SK-N-SH (cell line): ENCODE measurements at regions not wholly inside any gene's neighbourhood (a gene's known extent, or its start where the extent isn't known, plus 50 kb on each side); places are given as distances from the start of the nearest gene placed in this dataset.

Source experiments
- CTCF ChIA-PET: fragments of 300-600, 350-600 bp; formaldehyde crosslinking; extraction: SDS; loops from one replicate; lab custom pipeline; 2021; lab: Yijun Ruan, JAX
- POLR2A ChIA-PET: fragments of 350-600 bp; sonication (Branson Sonifier 250); formaldehyde crosslinking; extraction: SDS; loops from one replicate; lab custom pipeline; 2020; ENCODE audit warnings: antibody characterized with exemption, inconsistent platforms; lab: Yijun Ruan, JAX
- DNase-seq: peaks from one replicate; pipeline ENCODE4 v3.0.0; 2012
- H2AFZ ChIP-seq: fragments of 200-600 bp; sonication (generic); 2 replicates; pipeline ENCODE4 v1.8.1; 2016; ENCODE audit warnings: antibody characterized with exemption, mild to moderate bottlenecking, low read depth
- H3F3A ChIP-seq: fragments of 200-600 bp; sonication (generic); replicated peaks from 2 replicates; pipeline ENCODE3; 2016; ENCODE audit warnings: antibody characterized with exemption, mild to moderate bottlenecking; ENCODE audit not compliant: insufficient read depth
- H3K27ac ChIP-seq, 2 experiments: fragments of 200-500 bp in 1 of 2; fragments of 200-600 bp in 1 of 2; sonication (Bioruptor generic) in 1 of 2; sonication (generic), shearing (Covaris generic) in 1 of 2; 2 replicates each; pipeline versions ENCODE4 v1.5.1 to v1.6.1; 2014 to 2016; ENCODE audit warnings: low read depth in 2 of 2, inconsistent platforms in 1 of 2, low read length in 1 of 2, mild to moderate bottlenecking in 1 of 2, mixed read lengths in 1 of 2
- H3K27me3 ChIP-seq: fragments of 200-600 bp; sonication (generic), shearing (Covaris generic); 2 replicates; pipeline ENCODE4 v1.6.1; 2016; ENCODE audit warnings: mixed run types; ENCODE audit not compliant: insufficient read depth
- H3K36me3 ChIP-seq, 2 experiments: fragments of 200-500 bp in 1 of 2; fragments of 200-600 bp in 1 of 2; sonication (Bioruptor generic) in 1 of 2; sonication (generic) in 1 of 2; replicated peaks in 1 of 2; 2 replicates each; pipeline versions ENCODE3 to v1.5.1; 2014 to 2016; ENCODE audit warnings: low read length in 1 of 2, mild to moderate bottlenecking in 1 of 2; ENCODE audit not compliant: insufficient read depth in 2 of 2, control insufficient read depth in 1 of 2
- H3K4me1 ChIP-seq, 2 experiments: fragments of 200-500 bp in 1 of 2; fragments of 200-600 bp in 1 of 2; sonication (Bioruptor generic) in 1 of 2; sonication (generic), shearing (Covaris generic) in 1 of 2; 2 replicates each; pipeline versions ENCODE4 v1.5.1 to v1.6.1; 2014 to 2016; ENCODE audit warnings: low read depth in 1 of 2, low read length in 1 of 2, mixed run types in 1 of 2; ENCODE audit not compliant: insufficient read depth in 2 of 2, control insufficient read depth in 1 of 2
- H3K4me2 ChIP-seq: fragments of 200-600 bp; sonication (generic), shearing (Covaris generic); 2 replicates; pipeline ENCODE4 v1.6.1; 2017; ENCODE audit warnings: mixed run types
- H3K4me3 ChIP-seq, 2 experiments: fragments of 200-500 bp in 1 of 2; fragments of 200-600 bp in 1 of 2; sonication (Bioruptor generic) in 1 of 2; sonication (generic), shearing (Covaris generic) in 1 of 2; 2 replicates each; pipeline versions ENCODE4 v1.5.1 to v1.8.1; 2014 to 2016; ENCODE audit warnings: low read depth in 2 of 2, inconsistent platforms in 1 of 2, low read length in 1 of 2, mild to moderate bottlenecking in 1 of 2, mixed read lengths in 1 of 2, moderate library complexity in 1 of 2
- H3K79me2 ChIP-seq: fragments of 200-600 bp; sonication (generic); 2 replicates; pipeline ENCODE4 v1.8.1; 2017; ENCODE audit warnings: mild to moderate bottlenecking; ENCODE audit not compliant: insufficient read depth
- H3K9ac ChIP-seq: fragments of 200-600 bp; sonication (generic); 2 replicates; pipeline ENCODE4 v1.6.1; 2017; ENCODE audit warnings: mixed run types
- H3K9me2 ChIP-seq: fragments of 200-600 bp; sonication (generic); 2 replicates; pipeline ENCODE4 v1.6.1; 2017; ENCODE audit warnings: mixed run types
- H3K9me3 ChIP-seq: fragments of 200-600 bp; sonication (generic); 2 replicates; pipeline ENCODE4 v1.6.1; 2017; ENCODE audit warnings: mixed run types, mild to moderate bottlenecking, moderate library complexity
- H4K20me1 ChIP-seq: fragments of 200-600 bp; sonication (generic); 2 replicates; pipeline ENCODE4 v1.6.1; 2017; ENCODE audit warnings: mild to moderate bottlenecking, mixed run types; ENCODE audit not compliant: insufficient read depth
- EP300 ChIP-seq, 2 experiments: IDR thresholded peaks; 2 replicates each; pipeline versions ENCODE4 v1.4.0 to v1.6.1; 2012; ENCODE audit warnings: borderline replicate concordance in 1 of 2, low read depth in 1 of 2, low read length in 1 of 2
- EZH2phosphoT487 ChIP-seq: fragments of 200-600 bp; sonication (generic); IDR thresholded peaks from 2 replicates; pipeline ENCODE4 v1.6.1; 2017; ENCODE audit warnings: low read depth, mixed run types, mild to moderate bottlenecking, antibody characterized with exemption, moderate library complexity, borderline replicate concordance
- FOSL2 ChIP-seq: IDR thresholded peaks from 2 replicates; pipeline ENCODE4 v1.4.0; 2012; ENCODE audit warnings: low read depth, mild to moderate bottlenecking, moderate library complexity, borderline replicate concordance
- FOXJ3 ChIP-seq: sonication (generic); formaldehyde crosslinking; IDR thresholded peaks from 2 replicates; pipeline ENCODE4 v1.5.1; 2020; ENCODE audit warnings: mild to moderate bottlenecking, missing genetic modification reagents
- GABPA ChIP-seq: IDR thresholded peaks from 2 replicates; pipeline ENCODE4 v1.4.0; 2012; ENCODE audit warnings: low read depth, mild to moderate bottlenecking
- GATA2 ChIP-seq: sonication (generic); formaldehyde crosslinking; IDR thresholded peaks from 2 replicates; pipeline ENCODE4 v1.5.0; 2020; ENCODE audit warnings: mild to moderate bottlenecking, missing genetic modification reagents
- NFIC ChIP-seq: IDR thresholded peaks from 2 replicates; pipeline ENCODE4 v1.4.0; 2012; ENCODE audit warnings: borderline replicate concordance
- RCOR1 ChIP-seq: fragments of 150-350 bp; IDR thresholded peaks from 2 replicates; pipeline ENCODE4 v1.6.1; 2017; ENCODE audit warnings: antibody characterized with exemption, low read length
- RFX5 ChIP-seq: IDR thresholded peaks from 2 replicates; pipeline ENCODE4 v1.6.1; 2012; ENCODE audit warnings: mild to moderate bottlenecking, improper control_type of control experiment, low read length
- RXRA ChIP-seq: IDR thresholded peaks from 2 replicates; pipeline ENCODE4 v1.4.0; 2012; ENCODE audit warnings: low read depth, mild to moderate bottlenecking, borderline replicate concordance
- SIN3A ChIP-seq: IDR thresholded peaks from 2 replicates; pipeline ENCODE4 v1.6.1; 2012; ENCODE audit warnings: low read depth, mild to moderate bottlenecking, low read length, moderate library complexity, borderline replicate concordance
- SMC3 ChIP-seq: IDR thresholded peaks from 2 replicates; pipeline ENCODE4 v1.6.1; 2012; ENCODE audit warnings: low read depth, low read length, improper control_type of control experiment
- TCF12 ChIP-seq: IDR thresholded peaks from 2 replicates; pipeline ENCODE4 v1.4.0; 2012
- USF1 ChIP-seq: IDR thresholded peaks from 2 replicates; pipeline ENCODE4 v1.4.0; 2012; ENCODE audit warnings: low read depth, borderline replicate concordance
- YY1 ChIP-seq: IDR thresholded peaks from 2 replicates; pipeline ENCODE4 v1.4.0; 2012; ENCODE audit warnings: low read depth, mild to moderate bottlenecking
- ZBTB33 ChIP-seq: IDR thresholded peaks from 2 replicates; pipeline ENCODE4 v1.4.0; 2012; ENCODE audit warnings: low read depth, borderline replicate concordance
- WGBS: methylation state at CpG from one replicate; pipeline ENCODE4 v1.1.6; 2017; ENCODE audit warnings: low lambda C conversion rate; 5-methylcytosine and 5-hydroxymethylcytosine counted together

GRCh38 chr12:42976620-42977019 lies 387.1 kb upstream of the PRICKLE1 start:
- Histone ChIP-seq H3K4me1 (peaks cover 0 to 2% of the 10 kb centered on the region in 2 experiments; a peak in 2 of 4 replicates), H3K27ac (no peak overlapping the region; a peak in 1 of 4 replicates), H3K4me2 (no peak overlapping the region), H3K9me2 (no peaks in the 10 kb centered on the region), H4K20me1 (no peaks in the 10 kb centered on the region), H3K9me3 (no peaks in the 10 kb centered on the region), H3K9ac (no peak overlapping the region), H3K27me3 (no peaks in the 10 kb centered on the region), H3K4me3 (no peak overlapping the region), H3F3A (no peaks in the 10 kb centered on the region), H3K36me3 (no peaks in the 10 kb centered on the region), H2AFZ (no peak overlapping the region), H3K79me2 (no peaks in the 10 kb centered on the region)
- POLR2A ChIA-PET: no interaction called here
- no peak for DNase-seq
- no peak for TF ChIP-seq RCOR1
- TF ChIP-seq GATA2: no peak
- TF ChIP-seq SMC3: no peak
- TF ChIP-seq FOXJ3: no peak
- no peak for TF ChIP-seq EP300 (IDR thresholded peaks at IDR 0.05; ENCODE audit: borderline replicate concordance in 1 of 2, low read depth in 1 of 2, low read length in 1 of 2)
- no peak for TF ChIP-seq EZH2phosphoT487
- TF ChIP-seq TCF12: no peak
- TF ChIP-seq USF1: no peak
- no peak for TF ChIP-seq YY1
- TF ChIP-seq RXRA: no peak
- no peak for TF ChIP-seq RFX5
- no peak for TF ChIP-seq GABPA
- no peak for TF ChIP-seq SIN3A
- CTCF ChIA-PET: interaction anchor here (1.0 to 1.2 kb wide), 2 partner anchors 11 to 14 kb away, joined by 3 to 6 read pairs; no protein-coding TSS in a partner anchor

GRCh38 chr12:42976122-42976521 lies 386.6 kb upstream of the PRICKLE1 start:
- CTCF ChIA-PET: interaction anchor here (1.0 kb wide), 1 partner anchor 14 kb away, joined by 3 read pairs; no protein-coding TSS in a partner anchor
- no peaks in the 10 kb centered on the region for H3K9me3 ChIP-seq
- H2AFZ ChIP-seq: no peak overlapping the region
- no peak overlapping the region for H3K4me3 ChIP-seq
- no peak for DNase-seq
- no peak overlapping the region for H3K4me2 ChIP-seq
- POLR2A ChIA-PET: no interaction called here
- no peak overlapping the region for H3K9ac ChIP-seq
- WGBS: 76% methylated on average over 3 of the region's 3 CpGs
- H3K27ac ChIP-seq: no peak overlapping the region; a peak in 1 of 4 replicates
- TF ChIP-seq NFIC (no peak), FOSL2 (no peak), ZBTB33 (no peak)
- H3F3A ChIP-seq: no peaks in the 10 kb centered on the region
- H4K20me1 ChIP-seq: no peaks in the 10 kb centered on the region
- H3K79me2 ChIP-seq: no peaks in the 10 kb centered on the region
- no peaks in the 10 kb centered on the region for H3K36me3 ChIP-seq
- H3K27me3 ChIP-seq: no peaks in the 10 kb centered on the region
- H3K4me1 ChIP-seq: peaks cover 0 to 2% of the 10 kb centered on the region in 2 experiments; a peak in 2 of 4 replicates
- no peaks in the 10 kb centered on the region for H3K9me2 ChIP-seq
